ENCODE measurements at regions not wholly inside any gene's neighbourhood (a gene's known extent, or its start where the extent isn't known, plus 50 kb on each side); places are given as distances from the start of the nearest gene placed in this dataset.

GRCh38 chr15:60297047-60297446 is 100.7 kb downstream of the ANXA2 start:
- no peak overlapping the region for H3K4me3 Mint-ChIP-seq (ENCODE audit: unreplicated experiment)
- Histone ChIP-seq H2AFZ (ENCODE audit: low read depth, low read length) (no peak overlapping the region), H3K36me3 (ENCODE audit: insufficient read depth, low read length) (no peaks in the 10 kb centered on the region), H3K4me3 (ENCODE audit: insufficient read depth, low read depth, low read length) (no peak overlapping the region), H3K27me3 (ENCODE audit: insufficient read depth, low read length) (peaks cover 6% of the 10 kb centered on the region), H3K9ac (ENCODE audit: low read length) (no peak overlapping the region), H4K20me1 (ENCODE audit: insufficient read depth, low read length) (no peaks in the 10 kb centered on the region), H3K79me2 (ENCODE audit: insufficient read depth, low read length) (no peaks in the 10 kb centered on the region), H3K27ac (ENCODE audit: low read depth, low read length) (no peak overlapping the region), H3K9me3 (ENCODE audit: insufficient read depth, low read depth, low read length) (no peaks in the 10 kb centered on the region), H3K4me1 (ENCODE audit: insufficient read depth, low read length) (peaks cover 7% of the 10 kb centered on the region), H3K4me2 (ENCODE audit: low read length) (no peak overlapping the region)
- no peak for TF ChIP-seq CTCF (IDR thresholded peaks at IDR 0.05; ENCODE audit: insufficient read depth, low read depth, low read length)
- no peak for TF ChIP-seq EZH2 (IDR thresholded peaks at IDR 0.05; ENCODE audit: insufficient read depth, low read length)
- H3K4me1 Mint-ChIP-seq (ENCODE audit: low read depth, unreplicated experiment): no peaks in the 10 kb centered on the region
- FAIRE-seq (no peak), DNase-seq (ENCODE audit: low read depth) (no peak)
- peaks cover 7% of the 10 kb centered on the region for H3K27me3 Mint-ChIP-seq (ENCODE audit: low read depth, unreplicated experiment)
- H3K9me3 Mint-ChIP-seq (ENCODE audit: unreplicated experiment): peaks cover 6% of the 10 kb centered on the region
- H3K36me3 Mint-ChIP-seq (ENCODE audit: low read depth, unreplicated experiment): no peaks in the 10 kb centered on the region
- no peak overlapping the region for H3K27ac Mint-ChIP-seq (ENCODE audit: unreplicated experiment)
